Ishikawa (cell line): ENCODE measurements at regions not wholly inside any gene's neighbourhood (a gene's known extent, or its start where the extent isn't known, plus 50 kb on each side); places are given as distances from the start of the nearest gene placed in this dataset.

Experiments used
- EGR1 ChIP-seq: IDR thresholded peaks from 2 replicates; pipeline ENCODE4 v1.6.1; 2012
- EP300 ChIP-seq: IDR thresholded peaks from 2 replicates; pipeline ENCODE4 v1.6.1; 2012; ENCODE audit warnings: borderline replicate concordance
- MAX ChIP-seq: IDR thresholded peaks from 2 replicates; pipeline ENCODE4 v1.6.1; 2012
- NFIC ChIP-seq: IDR thresholded peaks from 2 replicates; pipeline ENCODE4 v1.6.1; 2012
- RAD21 ChIP-seq: IDR thresholded peaks from 2 replicates; pipeline ENCODE4 v1.6.1; 2012; ENCODE audit warnings: low read depth
- REST ChIP-seq: IDR thresholded peaks from 2 replicates; pipeline ENCODE4 v1.6.1; 2012; ENCODE audit warnings: low read depth, mild to moderate bottlenecking
- TAF1 ChIP-seq: IDR thresholded peaks from 2 replicates; pipeline ENCODE4 v1.6.1; 2012; ENCODE audit warnings: low read depth, mild to moderate bottlenecking
- TCF12 ChIP-seq: IDR thresholded peaks from 2 replicates; pipeline ENCODE4 v1.6.1; 2012; ENCODE audit warnings: low read depth
- TEAD4 ChIP-seq: IDR thresholded peaks from 2 replicates; pipeline ENCODE4 v1.6.1; 2012
- YY1 ChIP-seq: IDR thresholded peaks from 2 replicates; pipeline ENCODE4 v1.6.1; 2012; ENCODE audit warnings: low read depth
- ZBTB7A ChIP-seq: IDR thresholded peaks from 2 replicates; pipeline ENCODE4 v1.6.1; 2012; ENCODE audit warnings: low read depth

- TF ChIP-seq EGR1 (no peak), EP300 (no peak), MAX (no peak), YY1 (no peak), REST (no peak), ZBTB7A (no peak), NFIC (no peak), TAF1 (no peak), TEAD4 (no peak), RAD21 (no peak), TCF12 (no peak)
Observed at GRCh38 chr5:163682234-163682633, 176.8 kb downstream of the MAT2B start.
